Testis (tissue), 2 donors: ENCODE measurements at regions not wholly inside any gene's neighbourhood (a gene's known extent, or its start where the extent isn't known, plus 50 kb on each side); places are given as distances from the start of the nearest gene placed in this dataset.

Source experiments
- CTCF ChIP-seq, 3 experiments: fragments of 450-650 bp in 2 of 3; fragments of 200-600 bp in 1 of 3; sonication (generic) in 1 of 3; IDR thresholded peaks; one replicate each; pipeline ENCODE4 v1.5.1; 2016 to 2019; ENCODE audit warnings: antibody characterized with exemption in 3 of 3, mild to moderate bottlenecking in 2 of 3, moderate library complexity in 1 of 3
- POLR2A ChIP-seq: fragments of 450-650 bp; IDR thresholded peaks from one replicate; pipeline ENCODE4 v1.6.1; 2017; ENCODE audit warnings: antibody characterized with exemption, mild to moderate bottlenecking, moderate library complexity

DNA sequence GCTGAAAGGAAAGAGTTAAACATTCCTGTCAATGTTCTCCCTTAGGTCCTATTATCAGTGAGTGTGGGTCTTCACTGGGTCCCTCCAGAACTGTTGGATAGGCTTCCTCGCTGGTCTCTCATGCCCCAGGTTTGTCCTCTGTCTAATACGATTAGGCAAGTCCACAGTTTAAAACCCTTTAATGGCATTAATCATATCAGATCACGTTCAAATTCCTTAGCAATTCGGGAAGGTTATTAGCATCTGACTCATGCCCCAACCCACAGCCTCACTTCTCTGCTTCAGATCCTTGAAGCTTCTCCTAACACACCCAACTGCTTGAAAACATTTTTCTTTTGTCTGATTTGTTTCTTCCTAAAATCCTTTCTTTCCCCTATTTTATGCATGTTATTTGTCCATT, 224.3 kb upstream of the ATP10A start:
- TF ChIP-seq CTCF (IDR thresholded peaks at IDR 0.05) (no peak), POLR2A (no peak)
